ENCODE measurements at regions not wholly inside any gene's neighbourhood (a gene's known extent, or its start where the extent isn't known, plus 50 kb on each side); places are given as distances from the start of the nearest gene placed in this dataset.

DNA sequence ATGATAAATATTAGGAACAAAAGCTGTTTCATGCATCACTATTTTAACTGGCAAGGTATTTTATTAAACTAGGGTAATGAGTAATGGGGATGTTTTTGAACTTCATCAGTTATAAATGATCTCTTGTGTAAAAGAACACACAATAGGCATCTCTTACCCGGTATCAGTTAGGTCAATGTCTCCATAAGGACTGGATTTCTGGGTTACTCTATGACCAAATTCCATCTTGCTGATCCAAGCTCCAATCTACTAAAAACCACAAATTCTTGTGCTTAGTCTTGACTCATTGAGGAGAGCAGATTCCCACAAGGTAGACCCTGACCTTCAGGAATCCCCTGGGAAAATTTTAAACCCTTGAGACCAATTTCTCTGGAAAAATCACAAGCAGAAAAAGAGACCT lies 1167.7 kb downstream of the XPNPEP1 start:
- ChIA-PET POLR2A (no interaction called here), CTCF (no interaction called here)
- no peak for TF ChIP-seq CTCF (IDR thresholded peaks at IDR 0.05)
- no peaks in the 10 kb centered on the region for H3K4me1 Mint-ChIP-seq
- intact Hi-C loops (cut with micrococcal nuclease): no loop called here
- H3K27me3 Mint-ChIP-seq: no peaks in the 10 kb centered on the region
- H3K36me3 Mint-ChIP-seq (ENCODE audit: low read depth): no peaks in the 10 kb centered on the region
- ATAC-seq (ENCODE audit: low read depth): no peak
- no peaks in the 10 kb centered on the region for H3K9me3 Mint-ChIP-seq
- no peak overlapping the region for H3K4me3 Mint-ChIP-seq
- no peak for DNase-seq
- no peak overlapping the region for H3K27ac Mint-ChIP-seq

DNA sequence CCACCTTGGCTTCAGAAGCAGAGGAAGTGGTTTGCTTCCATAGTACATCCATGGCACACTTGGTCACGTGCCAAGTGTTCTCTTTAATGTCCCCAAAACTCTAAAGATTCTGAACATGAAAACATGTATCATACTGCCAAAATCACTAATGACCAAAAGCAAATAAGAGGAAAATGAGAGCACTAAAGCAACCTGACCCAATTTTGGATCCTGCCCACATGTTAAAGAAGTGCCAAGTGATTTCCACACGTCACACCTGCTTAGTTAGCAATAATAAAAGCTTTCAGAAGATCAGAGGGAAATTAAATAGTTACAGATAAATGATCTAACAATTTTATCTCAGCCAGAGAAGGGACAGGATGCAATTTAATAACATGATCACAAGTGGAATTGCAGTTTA lies 1170.0 kb downstream of the XPNPEP1 start:
- no peaks in the 10 kb centered on the region for H3K9me3 Mint-ChIP-seq
- H3K4me3 Mint-ChIP-seq: no peak overlapping the region
- peaks cover 6% of the 10 kb centered on the region for H3K4me1 Mint-ChIP-seq
- no peak overlapping the region for H3K27ac Mint-ChIP-seq
- ChIA-PET CTCF (interaction anchor here (0.5 kb wide), 1 partner anchor 161 kb away, joined by 4 read pairs; no protein-coding TSS in a partner anchor), POLR2A (no interaction called here)
- intact Hi-C loops (cut with micrococcal nuclease): no loop called here
- no peak for DNase-seq
- ATAC-seq (ENCODE audit: low read depth): no peak
- H3K27me3 Mint-ChIP-seq: no peaks in the 10 kb centered on the region
- no peaks in the 10 kb centered on the region for H3K36me3 Mint-ChIP-seq (ENCODE audit: low read depth)
- TF ChIP-seq CTCF (IDR thresholded peaks at IDR 0.05): no peak

GRCh38 chr10:108749042-108749441 lies 1174.3 kb downstream of the XPNPEP1 start:
- ATAC-seq (ENCODE audit: low read depth) (no peak), DNase-seq (no peak)
- Mint-ChIP-seq H3K27me3 (no peaks in the 10 kb centered on the region), H3K9me3 (no peaks in the 10 kb centered on the region), H3K4me1 (peaks cover 7% of the 10 kb centered on the region), H3K36me3 (ENCODE audit: low read depth) (no peaks in the 10 kb centered on the region), H3K27ac (no peak overlapping the region), H3K4me3 (no peak overlapping the region)
- POLR2A ChIA-PET: no interaction called here
- CTCF ChIA-PET: no interaction called here
- no peak for TF ChIP-seq CTCF (IDR thresholded peaks at IDR 0.05)
- intact Hi-C loops (cut with micrococcal nuclease): loop anchor here (5.0 kb wide), 1 partner anchor 52 kb away; no protein-coding TSS in a partner anchor

GRCh38 chr10:108736111-108736510 lies 1187.2 kb downstream of the XPNPEP1 start:
- ATAC-seq (ENCODE audit: low read depth) (no peak), DNase-seq (no peak)
- ChIA-PET CTCF (interaction anchor here (0.7 kb wide), 1 partner anchor 178 kb away, joined by 3 read pairs; no protein-coding TSS in a partner anchor), POLR2A (no interaction called here)
- no peak for TF ChIP-seq CTCF (IDR thresholded peaks at IDR 0.05)
- intact Hi-C loops (cut with micrococcal nuclease): no loop called here
- no peaks in the 10 kb centered on the region for H3K27me3 Mint-ChIP-seq
- peaks cover 8% of the 10 kb centered on the region for H3K9me3 Mint-ChIP-seq
- no peak overlapping the region for H3K4me3 Mint-ChIP-seq
- no peak overlapping the region for H3K27ac Mint-ChIP-seq
- H3K4me1 Mint-ChIP-seq: peaks cover 6% of the 10 kb centered on the region
- no peaks in the 10 kb centered on the region for H3K36me3 Mint-ChIP-seq (ENCODE audit: low read depth)

DNA sequence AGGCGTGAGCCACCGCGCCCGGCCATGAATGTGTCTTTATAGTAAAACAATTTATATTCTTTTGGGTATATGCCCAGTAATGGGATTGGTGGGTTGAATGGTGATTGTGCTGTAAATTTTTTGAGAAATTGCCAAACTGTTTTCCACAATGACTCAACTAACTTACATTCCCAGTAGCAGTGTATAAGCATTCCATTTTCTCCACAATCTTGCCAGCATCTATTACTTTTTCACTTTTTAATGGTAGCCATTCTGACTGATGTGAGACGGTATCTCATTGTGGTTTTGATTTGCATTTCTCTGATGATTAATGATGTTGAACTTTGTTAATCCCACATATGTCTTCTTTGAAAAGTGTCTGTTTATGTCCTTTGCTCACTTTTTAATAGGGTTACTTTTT lies 1187.9 kb downstream of the XPNPEP1 start:
- no peak for ATAC-seq (ENCODE audit: low read depth)
- H3K27me3 Mint-ChIP-seq: no peaks in the 10 kb centered on the region
- intact Hi-C loops (cut with micrococcal nuclease): no loop called here
- POLR2A ChIA-PET: no interaction called here
- H3K4me1 Mint-ChIP-seq: peaks cover 6% of the 10 kb centered on the region
- DNase-seq: no peak
- no peak overlapping the region for H3K27ac Mint-ChIP-seq
- H3K4me3 Mint-ChIP-seq: no peak overlapping the region
- no peaks in the 10 kb centered on the region for H3K36me3 Mint-ChIP-seq (ENCODE audit: low read depth)
- H3K9me3 Mint-ChIP-seq: peaks cover 8% of the 10 kb centered on the region
- no peak for TF ChIP-seq CTCF (IDR thresholded peaks at IDR 0.05)
- CTCF ChIA-PET: no interaction called here
